GM12878 (cell line): ENCODE measurements at regions not wholly inside any gene's neighbourhood (a gene's known extent, or its start where the extent isn't known, plus 50 kb on each side); places are given as distances from the start of the nearest gene placed in this dataset.

Experiments
- ATAC-seq: fragments of 200-7000 bp; cut with Tn5 transposase; 3 replicates; pipeline ENCODE4 v1.9.1; 2020; ENCODE audit warnings: mild to moderate bottlenecking, moderate library complexity
- BruUV-seq: library from RNA; stranded (reverse); fragments of 400-500 nt; replicated peaks from 2 replicates; lab custom pipeline; 2021; lab: Mats Ljungman, UMichigan
- CTCF ChIA-PET: fragments of 300-600 bp; sonication (Branson Sonifier 250); formaldehyde crosslinking; extraction: SDS; loops from one replicate; lab custom pipeline; 2021; ENCODE audit warnings: inconsistent platforms; lab: Yijun Ruan, JAX
- POLR2A ChIA-PET: fragments of 350-600 bp; formaldehyde crosslinking; extraction: SDS; loops from one replicate; lab custom pipeline; 2021; ENCODE audit warnings: inconsistent platforms; lab: Charles Lee
- RAD21 ChIA-PET: fragments of 300-600 bp; sonication (Branson Sonifier 250); formaldehyde crosslinking; loops from one replicate; lab custom pipeline; 2023; ENCODE audit warnings: antibody characterized with exemption; ENCODE audit not compliant: unreplicated experiment; lab: Charles Lee
- SMC1A ChIA-PET: fragments of 300-600 bp; sonication (Branson Sonifier 250); formaldehyde crosslinking; loops from one replicate; lab custom pipeline; 2023; ENCODE audit not compliant: unreplicated experiment, uncharacterized antibody; lab: Charles Lee
- DNase-seq: peaks from one replicate; pipeline ENCODE4 v3.0.0-alpha.2; 2011; ENCODE audit warnings: low read depth, low spot score
- FAIRE-seq: peaks from 3 replicates; lab custom pipeline; 2011; peaks lifted over from hg19 to GRCh38; lab: Jason Lieb, UNC
- H2AFZ ChIP-seq: 2 replicates; pipeline ENCODE4 v1.6.0; 2011; ENCODE audit warnings: low read depth, low read length, control low read depth; ENCODE audit not compliant: control insufficient read depth
- H3K27ac ChIP-seq: 2 replicates; pipeline ENCODE4 v1.5.1; 2011; ENCODE audit warnings: control low read depth; ENCODE audit not compliant: control insufficient read depth, insufficient read depth
- H3K27me3 ChIP-seq, 2 experiments: replicated peaks in 1 of 2; 2 replicates each; pipeline versions ENCODE4 v1.6.0 to v1.6.1; 2011; ENCODE audit warnings: low read length in 1 of 2; ENCODE audit not compliant: control insufficient read depth in 2 of 2, insufficient read depth in 2 of 2
- H3K36me3 ChIP-seq, 2 experiments: 2 replicates each; pipeline ENCODE4 v1.5.1; 2011; ENCODE audit warnings: low read length in 1 of 2; ENCODE audit not compliant: control insufficient read depth in 2 of 2, insufficient read depth in 2 of 2
- H3K4me1 ChIP-seq: 2 replicates; pipeline ENCODE4 v1.6.1; 2011; ENCODE audit warnings: mild to moderate bottlenecking, low read length, moderate library complexity, mixed read lengths; ENCODE audit not compliant: control insufficient read depth, insufficient read depth
- H3K4me2 ChIP-seq: 2 replicates; pipeline ENCODE4 v1.6.0; 2011; ENCODE audit warnings: control low read depth; ENCODE audit not compliant: control insufficient read depth, insufficient read depth
- H3K4me3 ChIP-seq: fragments of 200-600 bp; sonication (generic); 2 replicates; pipeline ENCODE4 v1.5.1; 2016
- H3K79me2 ChIP-seq: 2 replicates; pipeline ENCODE4 v1.6.0; 2011; ENCODE audit warnings: low read length; ENCODE audit not compliant: control insufficient read depth, insufficient read depth
- H3K9ac ChIP-seq: 2 replicates; pipeline ENCODE4 v1.8.0; 2011; ENCODE audit warnings: low read length, control low read depth, mixed read lengths; ENCODE audit not compliant: control insufficient read depth, insufficient read depth
- H3K9me3 ChIP-seq: replicated peaks from 3 replicates; pipeline ENCODE4 v1.5.1; 2011; ENCODE audit warnings: mild to moderate bottlenecking, low read length; ENCODE audit not compliant: control insufficient read depth, insufficient read depth
- H4K20me1 ChIP-seq: 2 replicates; pipeline ENCODE4 v1.6.0; 2011; ENCODE audit not compliant: control insufficient read depth, insufficient read depth
- ATF2 ChIP-seq: IDR thresholded peaks from 2 replicates; pipeline ENCODE4 v1.6.1; 2012; ENCODE audit warnings: low read length, inconsistent platforms
- ATF7 ChIP-seq: fragments of 450-650 bp; IDR thresholded peaks from 2 replicates; pipeline ENCODE4 v1.6.1; 2016; ENCODE audit warnings: low read depth, mild to moderate bottlenecking
- BCLAF1 ChIP-seq: fragments of 450-650 bp; IDR thresholded peaks from 2 replicates; pipeline ENCODE4 v1.6.1; 2017; ENCODE audit warnings: antibody characterized with exemption, mild to moderate bottlenecking, moderate library complexity
- CBX5 ChIP-seq: sonication (generic); IDR thresholded peaks from 2 replicates; pipeline ENCODE4 v1.6.1; 2016; ENCODE audit warnings: low read depth, moderate library complexity, mild to moderate bottlenecking, inconsistent platforms
- CREB1 ChIP-seq: IDR thresholded peaks from 2 replicates; pipeline ENCODE4 v1.6.1; 2012; ENCODE audit warnings: low read depth, mild to moderate bottlenecking, inconsistent platforms
- CREM ChIP-seq: IDR thresholded peaks from 2 replicates; pipeline ENCODE4 v1.6.1; 2014; ENCODE audit warnings: antibody characterized with exemption, low read depth
- CTCF ChIP-seq, 3 experiments: IDR thresholded peaks in 2 of 3; conservative IDR thresholded peaks in 1 of 3; 2 replicates each; pipeline ENCODE4 v1.5.1; 2011; ENCODE audit warnings: low read depth in 3 of 3, low read length in 3 of 3, mild to moderate bottlenecking in 3 of 3, control low read depth in 2 of 3, moderate library complexity in 2 of 3, inconsistent platforms in 1 of 3, mixed read lengths in 1 of 3; ENCODE audit not compliant: control insufficient read depth in 2 of 3, insufficient read depth in 1 of 3; ENCODE audit errors: extremely low read depth in 1 of 3
- JUND ChIP-seq: IDR thresholded peaks from 2 replicates; pipeline ENCODE4 v1.6.1; 2012; ENCODE audit warnings: low read depth, mild to moderate bottlenecking, low read length, improper control_type of control experiment, moderate library complexity
- RAD21 ChIP-seq: IDR thresholded peaks from 2 replicates; pipeline ENCODE4 v1.6.1; 2011; ENCODE audit warnings: mild to moderate bottlenecking, low read depth, low read length, moderate library complexity; ENCODE audit not compliant: insufficient read depth
- RCOR1 ChIP-seq: conservative IDR thresholded peaks from 2 replicates; pipeline ENCODE4 v1.6.1; 2012; ENCODE audit warnings: low read depth, low read length, improper control_type of control experiment
- SMC3 ChIP-seq: IDR thresholded peaks from 2 replicates; pipeline ENCODE4 v1.6.1; 2011; ENCODE audit warnings: low read length, improper control_type of control experiment, borderline replicate concordance
- YY1 ChIP-seq: IDR thresholded peaks from 2 replicates; pipeline ENCODE4 v1.6.1; 2011; ENCODE audit warnings: low read depth, mild to moderate bottlenecking, low read length
- WGBS: methylation state at CpG from one replicate; pipeline ENCODE4 v1.1.6; 2016; ENCODE audit warnings: low lambda C conversion rate; ENCODE audit not compliant: insufficient replicate concordance, insufficient coverage; ENCODE audit errors: missing lambda C conversion rate; 5-methylcytosine and 5-hydroxymethylcytosine counted together
- in situ Hi-C: fragments of 300-500 bp; cut with MboI; formaldehyde crosslinking; loops from 9 replicates; pipeline ENCODE4 v1.14.3; 2018; ENCODE audit warnings: mixed read lengths
- intact Hi-C: fragments of 100-400 bp; cut with micrococcal nuclease; formaldehyde crosslinking; loops from one replicate; pipeline ENCODE4 v1.14.2; 2022; ENCODE audit not compliant: unreplicated experiment

GRCh38 chr3:87503900-87504498 lies 227.6 kb upstream of the POU1F1 start:
- 18% methylated on average over 8 of the region's 8 CpGs for WGBS
- BruUV-seq = no TSS peak
- RAD21 ChIA-PET = interaction anchor here (0.6 kb wide), 1 partner anchor 153 kb away, joined by 3 read pairs; no protein-coding TSS in a partner anchor
- ATAC-seq (peak; percentile 78), FAIRE-seq (peak; percentile 27), DNase-seq (no peak)
- H3K4me2 ChIP-seq = no peak overlapping the region
- no peaks in the 10 kb centered on the region for H3K27me3 ChIP-seq
- TF ChIP-seq BCLAF1 (no peak), YY1 (0 out of 2 replicates have a peak, but pooled peaks have one; percentile 14), ATF2 (peak; percentile 87), SMC3 (peak; percentile 55), CREB1 (0 out of 2 replicates have a peak, but pooled peaks have one; percentile 20), JUND (peak; percentile 57; the same call in 1 of the 2 replicates), CTCF (IDR thresholded peaks at IDR 0.05 in 2 of 3, conservative IDR thresholded peaks at IDR 0.05 in 1 of 3; ENCODE audit: control insufficient read depth in 2 of 3, extremely low read depth in 1 of 3, insufficient read depth in 1 of 3, low read depth in 3 of 3, low read length in 3 of 3) (peak; percentile 48 to 60 (median 54)), CBX5 (no peak), RCOR1 (no peak), ATF7 (peak; percentile 98), RAD21 (peak; percentile 65), CREM (0 out of 2 replicates have a peak, but pooled peaks have one; percentile 28)
- SMC1A ChIA-PET = interaction anchor here (1.3 to 1.5 kb wide), 2 partner anchors 153 to 245 kb away, joined by 4 to 6 read pairs; no protein-coding TSS in a partner anchor
- H3K4me1 ChIP-seq = no peaks in the 10 kb centered on the region
- POLR2A ChIA-PET = no interaction called here
- no peaks in the 10 kb centered on the region for H4K20me1 ChIP-seq
- H2AFZ ChIP-seq = no peak overlapping the region
- CTCF ChIA-PET = interaction anchor here (0.9 to 3.1 kb wide), 2 partner anchors 153 to 244 kb away, joined by 4 to 22 read pairs; no protein-coding TSS in a partner anchor
- no peak overlapping the region for H3K27ac ChIP-seq
- intact Hi-C loops (loop anchor here (1.0 to 10.0 kb wide), 3 partner anchors 151 to 501 kb away; no protein-coding TSS in a partner anchor), in situ Hi-C loops (no loop called here)
- H3K9me3 ChIP-seq = no peaks in the 10 kb centered on the region
- H3K79me2 ChIP-seq = no peaks in the 10 kb centered on the region
- no peak overlapping the region for H3K9ac ChIP-seq
- H3K36me3 ChIP-seq = no peaks in the 10 kb centered on the region
- no peak overlapping the region for H3K4me3 ChIP-seq
